ENCODE measurements at regions not wholly inside any gene's neighbourhood (a gene's known extent, or its start where the extent isn't known, plus 50 kb on each side); places are given as distances from the start of the nearest gene placed in this dataset.

- DNase-seq, result peak; percentile 74 to 85
Measured at GRCh38 chr12:58540480-58541299, 379.6 kb downstream of the LRIG3 start.

GRCh38 chr12:58541300-58541690 lies 379.0 kb downstream of the LRIG3 start:
- DNase-seq, result no peak

GRCh38 chr12:58544281-58544680 lies 376.0 kb downstream of the LRIG3 start:
- DNase-seq, result no peak

GRCh38 chr12:58547217-58547616 lies 373.1 kb downstream of the LRIG3 start:
- no peak for DNase-seq

GRCh38 chr12:58548801-58549200 lies 371.5 kb downstream of the LRIG3 start:
- DNase-seq, result no peak

- no peak for DNase-seq
Measured at GRCh38 chr12:58554522-58555157, 365.7 kb downstream of the LRIG3 start.

GRCh38 chr12:58557171-58557570 lies 363.1 kb downstream of the LRIG3 start:
- no peak for DNase-seq

- no peak for DNase-seq
Measured at GRCh38 chr12:58557661-58558060, 362.6 kb downstream of the LRIG3 start.

GRCh38 chr12:58563621-58564020 lies 356.7 kb downstream of the LRIG3 start:
- DNase-seq, result no peak

GRCh38 chr12:58564721-58565120 lies 355.6 kb downstream of the LRIG3 start:
- no peak for DNase-seq

GRCh38 chr12:58566599-58566998 lies 353.7 kb downstream of the LRIG3 start:
- DNase-seq, result peak in 1 of 2 experiments; percentile 43

GRCh38 chr12:58567189-58567588 lies 353.1 kb downstream of the LRIG3 start:
- DNase-seq, result no peak

GRCh38 chr12:58570411-58570810 lies 349.9 kb downstream of the LRIG3 start:
- no peak for DNase-seq

GRCh38 chr12:58575256-58575655 lies 345.0 kb downstream of the LRIG3 start:
- no peak for DNase-seq

GRCh38 chr12:58576081-58576480 lies 344.2 kb downstream of the LRIG3 start:
- DNase-seq, result no peak

GRCh38 chr12:58576916-58577315 lies 343.4 kb downstream of the LRIG3 start:
- no peak for DNase-seq

GRCh38 chr12:58580095-58580494 lies 340.2 kb downstream of the LRIG3 start:
- no peak for DNase-seq

- DNase-seq, result peak; percentile 46 to 53
Measured at GRCh38 chr12:58583529-58583928, 336.8 kb downstream of the LRIG3 start.

GRCh38 chr12:58583940-58584339 lies 336.4 kb downstream of the LRIG3 start:
- no peak for DNase-seq

- peak; percentile 33 to 88 for DNase-seq
Measured at GRCh38 chr12:58584880-58585279, 335.4 kb downstream of the LRIG3 start.

GRCh38 chr12:58586762-58587161 lies 333.5 kb downstream of the LRIG3 start:
- no peak for DNase-seq

- no peak for DNase-seq
Measured at GRCh38 chr12:58588770-58589169, 331.5 kb downstream of the LRIG3 start.

- no peak for DNase-seq
Measured at GRCh38 chr12:58592475-58593207, 327.7 kb downstream of the LRIG3 start.
